HCT116 (cell line): ENCODE measurements at regions not wholly inside any gene's neighbourhood (a gene's known extent, or its start where the extent isn't known, plus 50 kb on each side); places are given as distances from the start of the nearest gene placed in this dataset.

Experiments
- ATAC-seq: fragments of 200-7000 bp; cut with Tn5 transposase; 2 replicates; pipeline ENCODE4 v1.9.1; 2020; ENCODE audit warnings: mild to moderate bottlenecking, moderate library complexity
- BruUV-seq: library from RNA; stranded (reverse); fragments of 400-500 nt; replicated peaks from 2 replicates; lab custom pipeline; 2021; lab: Mats Ljungman, UMichigan
- CTCF ChIA-PET: fragments of 300-600 bp; sonication (Branson Sonifier 250); formaldehyde crosslinking; loops from one replicate; lab custom pipeline; 2021; ENCODE audit warnings: antibody characterized with exemption; lab: Charles Lee
- POLR2A ChIA-PET: fragments of 300-600, 350-600 bp; sonication (Branson Sonifier 250); formaldehyde crosslinking; loops from one replicate; lab custom pipeline; 2021; ENCODE audit warnings: antibody characterized with exemption; lab: Charles Lee
- RAD21 ChIA-PET, 2 experiments: fragments of 300-600 bp; sonication (Branson Sonifier 250); formaldehyde crosslinking; loops; one replicate each; lab custom pipeline; 2023; ENCODE audit warnings: low total read pairs in 2 of 2; ENCODE audit not compliant: uncharacterized antibody in 2 of 2, unreplicated experiment in 2 of 2, low non-redundant PET in 1 of 2; lab: Charles Lee
- DNase-seq: peaks from one replicate; pipeline ENCODE4 v3.0.0-alpha.2; 2010; ENCODE audit warnings: low read depth, low spot score
- H2AFZ ChIP-seq: fragments of 200-600 bp; shearing (Covaris generic), sonication (generic); 2 replicates; pipeline ENCODE4 v1.6.1; 2017; ENCODE audit warnings: low read depth, mixed run types, mixed read lengths, antibody characterized with exemption, low read length; ENCODE audit not compliant: poor library complexity, severe bottlenecking
- H3K27ac ChIP-seq: 2 replicates; pipeline ENCODE4 v1.5.1; 2012; ENCODE audit warnings: low read depth, low read length
- H3K27me3 ChIP-seq: fragments of 200-600 bp; sonication (generic); 2 replicates; pipeline ENCODE4 v1.6.1; 2016; ENCODE audit warnings: mixed run types, low read length, mixed read lengths; ENCODE audit not compliant: insufficient read depth
- H3K36me3 ChIP-seq, 2 experiments: fragments of 200-500 bp in 1 of 2; fragments of 200-600 bp in 1 of 2; sonication (Bioruptor generic) in 1 of 2; sonication (generic) in 1 of 2; 2 replicates each; pipeline versions ENCODE4 v1.5.1 to v1.6.1; 2014 to 2016; ENCODE audit warnings: low read length in 2 of 2, inconsistent platforms in 1 of 2, mixed read lengths in 1 of 2, mixed run types in 1 of 2; ENCODE audit not compliant: insufficient read depth in 2 of 2, control insufficient read depth in 1 of 2
- H3K4me1 ChIP-seq, 2 experiments: fragments of 200-600 bp in 1 of 2; sonication (generic) in 1 of 2; 2 replicates each; pipeline versions ENCODE4 v1.5.1 to v1.6.1; 2012 to 2017; ENCODE audit warnings: low read length in 2 of 2, inconsistent platforms in 1 of 2, mild to moderate bottlenecking in 1 of 2, mixed read lengths in 1 of 2, mixed run types in 1 of 2, moderate library complexity in 1 of 2; ENCODE audit not compliant: insufficient read depth in 2 of 2, control insufficient read depth in 1 of 2
- H3K4me2 ChIP-seq: fragments of 200-600 bp; sonication (generic); 2 replicates; pipeline ENCODE4 v1.6.1; 2017; ENCODE audit warnings: mixed run types, low read length, mixed read lengths
- H3K4me3 ChIP-seq, 2 experiments: fragments of 200-600 bp in 1 of 2; sonication (generic) in 1 of 2; replicated peaks in 1 of 2; 2 replicates each; pipeline ENCODE4 v1.5.1; 2011 to 2016; ENCODE audit warnings: low read length in 2 of 2, control low read depth in 1 of 2, low read depth in 1 of 2, mild to moderate bottlenecking in 1 of 2, mixed read lengths in 1 of 2, mixed run types in 1 of 2
- H3K79me2 ChIP-seq: fragments of 200-600 bp; sonication (generic); 2 replicates; pipeline ENCODE4 v1.6.1; 2017; ENCODE audit warnings: mild to moderate bottlenecking, mixed run types, low read length, moderate library complexity, mixed read lengths; ENCODE audit not compliant: insufficient read depth
- H3K9ac ChIP-seq: fragments of 200-600 bp; sonication (generic); 2 replicates; pipeline ENCODE4 v1.6.1; 2016; ENCODE audit warnings: low read length, mixed read lengths
- H3K9me2 ChIP-seq: fragments of 200-600 bp; sonication (generic), shearing (Covaris generic); 2 replicates; pipeline ENCODE4 v1.6.1; 2017; ENCODE audit warnings: mixed run types, mild to moderate bottlenecking, moderate library complexity; ENCODE audit not compliant: insufficient read depth
- H3K9me3 ChIP-seq, 2 experiments: fragments of 200-500 bp in 1 of 2; fragments of 200-600 bp in 1 of 2; sonication (Bioruptor generic) in 1 of 2; sonication (generic) in 1 of 2; 2 replicates each; pipeline ENCODE4 v1.6.1; 2014 to 2017; ENCODE audit warnings: low read length in 2 of 2, mixed read lengths in 2 of 2, inconsistent platforms in 1 of 2, low read depth in 1 of 2, mild to moderate bottlenecking in 1 of 2, mixed run types in 1 of 2, moderate library complexity in 1 of 2; ENCODE audit not compliant: control insufficient read depth in 1 of 2, insufficient read depth in 1 of 2
- H4K20me1 ChIP-seq: fragments of 200-600 bp; sonication (generic), shearing (Covaris generic); 2 replicates; pipeline ENCODE4 v1.6.1; 2017; ENCODE audit warnings: mixed run types, mild to moderate bottlenecking, moderate library complexity; ENCODE audit not compliant: insufficient read depth
- ATF3 ChIP-seq: IDR thresholded peaks from 2 replicates; pipeline ENCODE4 v1.6.1; 2012
- CBX3 ChIP-seq: IDR thresholded peaks from 2 replicates; pipeline ENCODE4 v1.6.1; 2012; ENCODE audit warnings: low read depth
- CTCF ChIP-seq, 3 experiments: fragments of 200-600 bp in 1 of 3; sonication (generic) in 1 of 3; IDR thresholded peaks in 2 of 3; conservative IDR thresholded peaks in 1 of 3; 2 replicates each; pipeline ENCODE4 v1.5.1; 2012 to 2017; ENCODE audit warnings: low read depth in 2 of 3, low read length in 2 of 3, antibody characterized with exemption in 1 of 3, borderline replicate concordance in 1 of 3, control low read depth in 1 of 3, mild to moderate bottlenecking in 1 of 3, mixed read lengths in 1 of 3, mixed run types in 1 of 3, moderate library complexity in 1 of 3; ENCODE audit not compliant: insufficient read depth in 1 of 3
- EGR1 ChIP-seq: IDR thresholded peaks from 2 replicates; pipeline ENCODE4 v1.6.1; 2012; ENCODE audit warnings: low read depth
- EZH2 ChIP-seq: fragments of 200-600 bp; sonication (generic); IDR thresholded peaks from 2 replicates; pipeline ENCODE4 v1.6.1; 2017; ENCODE audit warnings: antibody characterized with exemption, mixed run types
- EZH2phosphoT487 ChIP-seq: fragments of 200-600 bp; IDR thresholded peaks from 2 replicates; pipeline ENCODE4 v1.6.1; 2018; ENCODE audit warnings: antibody characterized with exemption, borderline replicate concordance
- FOSL1 ChIP-seq: IDR thresholded peaks from 2 replicates; pipeline ENCODE4 v1.6.1; 2012; ENCODE audit warnings: low read depth
- JUND ChIP-seq: IDR thresholded peaks from 2 replicates; pipeline ENCODE4 v1.6.1; 2012
- RAD21 ChIP-seq: IDR thresholded peaks from 2 replicates; pipeline ENCODE4 v1.6.1; 2012; ENCODE audit warnings: low read depth, mild to moderate bottlenecking
- REST ChIP-seq: IDR thresholded peaks from 2 replicates; pipeline ENCODE4 v1.6.1; 2012; ENCODE audit warnings: low read depth
- SRF ChIP-seq: IDR thresholded peaks from 2 replicates; pipeline ENCODE4 v1.6.1; 2012; ENCODE audit warnings: low read depth
- TCF7L2 ChIP-seq: IDR thresholded peaks from 2 replicates; pipeline ENCODE4 v1.7.0; 2011; ENCODE audit warnings: borderline replicate concordance, inconsistent platforms; ENCODE audit not compliant: insufficient read depth, insufficient read length; ENCODE audit errors: extremely low read depth
- intact Hi-C: fragments of 100-400 bp; cut with micrococcal nuclease; formaldehyde crosslinking; loops from 2 replicates; pipeline ENCODE4 v1.10.0; 2022

DNA sequence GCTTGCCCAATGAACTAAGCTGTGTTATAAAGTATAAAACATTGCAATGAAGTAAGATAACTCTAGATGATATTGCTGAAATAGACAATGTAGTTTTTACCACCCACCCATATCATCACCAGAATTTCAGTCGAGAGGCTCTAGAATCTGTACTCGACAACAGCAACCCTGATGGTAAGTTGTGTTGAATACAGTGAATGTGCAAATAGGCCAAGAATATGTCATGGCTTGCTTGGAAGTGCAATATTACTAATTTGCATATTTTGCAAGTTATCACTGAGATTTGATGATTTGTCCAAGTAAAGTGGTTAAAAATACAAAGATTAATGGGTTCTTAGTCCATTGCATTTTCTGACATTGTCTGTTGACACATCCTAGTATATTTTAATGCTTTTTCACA is 90.6 kb upstream of the TUSC7 start:
- CTCF ChIA-PET, result no interaction called here
- Histone ChIP-seq H3K79me2 (no peaks in the 10 kb centered on the region), H3K4me2 (no peak overlapping the region)

DNA sequence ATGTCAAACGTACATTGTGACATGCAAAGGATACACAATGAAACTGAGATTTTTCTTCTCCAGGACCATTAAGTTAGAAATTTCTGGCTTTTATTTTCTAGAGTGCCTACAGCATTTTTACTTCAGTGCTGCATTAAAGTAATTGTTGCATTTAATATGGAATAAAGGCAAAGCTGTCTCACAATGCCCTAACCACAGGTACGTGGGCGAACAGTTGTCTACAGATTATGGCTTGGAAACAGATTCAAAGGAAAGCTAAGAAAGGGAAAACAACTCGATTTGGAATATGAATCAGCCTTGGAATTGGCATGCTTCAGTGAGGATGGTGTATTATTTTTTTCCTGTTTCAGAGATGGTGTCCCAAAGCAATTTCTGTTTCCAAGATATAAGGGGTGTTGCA is 79.1 kb upstream of the TUSC7 start:
- ChIA-PET RAD21 (no interaction called here), CTCF (no interaction called here)
- TF ChIP-seq ATF3, result no peak
- TF ChIP-seq EZH2phosphoT487, result no peak
- TF ChIP-seq REST, result no peak
- TF ChIP-seq EZH2, result no peak

More for the DNA sequence above, 90.6 kb upstream of the TUSC7 start:
- ChIA-PET RAD21 (no interaction called here), POLR2A (no interaction called here)
- no peak for DNase-seq
- no peak for ATAC-seq
- Histone ChIP-seq H3K4me3 (no peak overlapping the region), H3K9ac (no peak overlapping the region)
- BruUV-seq, result no TSS peak
- TF ChIP-seq JUND (no peak), EGR1 (no peak), CTCF (IDR thresholded peaks at IDR 0.05 in 2 of 3, conservative IDR thresholded peaks at IDR 0.05 in 1 of 3; ENCODE audit: borderline replicate concordance in 1 of 3, insufficient read depth in 1 of 3, low read depth in 2 of 3, low read length in 2 of 3) (no peak), CBX3 (no peak), FOSL1 (no peak), SRF (no peak), RAD21 (no peak), TCF7L2 (no peak)
- TF ChIP-seq, all 23 proteins: peak for 0
- Histone ChIP-seq H3K9me2 (no peaks in the 10 kb centered on the region), H3K27ac (no peak overlapping the region), H3K4me1 (no peaks in the 10 kb centered on the region), H3K9me3 (no peaks in the 10 kb centered on the region), H2AFZ (no peak overlapping the region), H3K27me3 (no peaks in the 10 kb centered on the region), H4K20me1 (no peaks in the 10 kb centered on the region), H3K36me3 (no peaks in the 10 kb centered on the region)
- intact Hi-C loops, result loop anchor here (10.0 kb wide), 1 partner anchor 136 kb away; no protein-coding TSS in a partner anchor

More for the DNA sequence above, 79.1 kb upstream of the TUSC7 start:
- no peaks in the 10 kb centered on the region; a peak in 1 of 4 replicates for H3K9me3 ChIP-seq
- no peaks in the 10 kb centered on the region for H3K79me2 ChIP-seq
- no peak overlapping the region for H3K4me2 ChIP-seq
- intact Hi-C loops, result no loop called here
- no peak overlapping the region for H2AFZ ChIP-seq
- no peak overlapping the region for H3K27ac ChIP-seq
- no peaks in the 10 kb centered on the region for H3K36me3 ChIP-seq
- no peak overlapping the region for H3K9ac ChIP-seq
- BruUV-seq, result no TSS peak
- H3K27me3 ChIP-seq, result peaks cover 4% of the 10 kb centered on the region; the same call in 1 of the 2 replicates
- no peak for DNase-seq
- H3K9me2 ChIP-seq, result no peaks in the 10 kb centered on the region
- H3K4me1 ChIP-seq, result no peaks in the 10 kb centered on the region
- no peak for ATAC-seq
- POLR2A ChIA-PET, result no interaction called here
- H3K4me3 ChIP-seq, result no peak overlapping the region
- no peaks in the 10 kb centered on the region for H4K20me1 ChIP-seq
